C1 segment of cervical spinal cord (tissue), 14 donors: ENCODE measurements at regions not wholly inside any gene's neighbourhood (a gene's known extent, or its start where the extent isn't known, plus 50 kb on each side); places are given as distances from the start of the nearest gene placed in this dataset.

Experiments used
- DNase-seq, 14 donors: peaks; one replicate each; lab custom pipeline; 2025; lab: John Stamatoyannopoulos, UW

DNA sequence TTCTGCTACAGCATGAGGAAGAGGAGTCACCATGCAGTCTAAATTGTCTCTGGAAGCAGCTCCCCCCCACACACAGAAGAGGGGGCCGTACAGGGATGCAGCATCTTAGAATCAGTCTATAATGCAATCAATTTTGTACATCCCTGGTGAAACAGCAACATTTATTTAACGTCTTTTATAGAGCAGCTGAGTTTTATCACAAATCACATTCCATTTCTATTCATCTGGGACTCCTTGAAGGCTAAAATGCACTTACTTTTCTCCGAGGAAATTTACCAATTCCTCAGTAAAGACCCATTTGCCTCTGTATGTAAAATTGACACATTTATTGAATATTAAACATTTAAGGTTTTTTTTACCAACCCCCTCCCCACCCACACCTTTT is 193.9 kb downstream of the PHETA1 start:
- no peak for DNase-seq

DNA sequence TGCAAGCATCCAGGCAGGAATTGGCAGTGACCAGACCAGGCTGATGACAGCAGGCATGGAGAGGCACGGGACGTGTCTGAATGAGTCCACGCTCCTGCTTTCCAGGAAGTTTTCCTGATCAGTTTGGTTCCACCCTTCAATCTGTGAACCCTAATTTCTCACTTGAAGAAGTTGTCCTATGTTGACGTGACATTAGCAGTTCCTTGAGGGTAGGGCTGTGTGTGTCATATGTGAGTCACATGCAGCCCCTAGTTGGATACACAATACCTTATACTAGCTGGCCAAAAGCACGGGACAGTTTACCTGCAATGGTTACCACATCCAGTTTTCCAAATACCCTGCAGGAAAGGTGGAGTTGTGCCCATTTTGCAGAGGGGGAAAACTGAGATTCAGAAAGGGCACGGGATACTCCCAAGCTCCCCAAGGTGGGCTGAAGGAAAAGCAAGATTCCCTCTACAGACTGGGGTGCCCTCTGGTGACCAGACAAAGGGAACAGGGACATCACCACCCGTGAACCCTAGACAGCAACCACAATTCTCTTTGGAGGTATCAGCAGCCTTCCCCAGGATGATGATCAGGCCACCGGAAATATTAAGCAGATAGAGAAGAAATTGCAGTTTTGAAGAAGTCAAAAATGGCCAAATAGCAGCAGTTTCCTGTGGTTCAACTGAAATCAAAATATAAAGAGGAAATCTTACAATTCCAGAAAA is 194.5 kb downstream of the PHETA1 start:
- DNase-seq, result no peak

DNA sequence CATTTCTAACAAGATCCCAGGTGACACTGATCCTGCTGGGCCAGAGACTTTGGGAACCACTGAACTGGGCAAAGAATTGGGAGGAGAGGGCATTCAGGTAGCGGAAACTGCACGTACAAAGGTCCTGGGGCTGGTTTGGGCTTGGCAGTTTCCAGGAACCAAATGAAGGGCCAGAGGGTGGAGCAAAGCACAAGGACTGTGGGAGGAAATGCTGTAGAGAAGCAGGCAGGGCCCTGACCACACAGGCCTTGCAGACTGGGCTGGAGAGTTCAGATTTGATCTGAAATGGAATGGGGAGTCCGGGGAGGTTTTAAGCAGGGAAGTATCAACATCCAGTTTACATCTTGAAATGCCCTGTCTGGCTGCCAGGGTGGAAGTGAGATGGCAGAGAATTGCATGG is 195.1 kb downstream of the PHETA1 start:
- DNase-seq, result no peak

DNA sequence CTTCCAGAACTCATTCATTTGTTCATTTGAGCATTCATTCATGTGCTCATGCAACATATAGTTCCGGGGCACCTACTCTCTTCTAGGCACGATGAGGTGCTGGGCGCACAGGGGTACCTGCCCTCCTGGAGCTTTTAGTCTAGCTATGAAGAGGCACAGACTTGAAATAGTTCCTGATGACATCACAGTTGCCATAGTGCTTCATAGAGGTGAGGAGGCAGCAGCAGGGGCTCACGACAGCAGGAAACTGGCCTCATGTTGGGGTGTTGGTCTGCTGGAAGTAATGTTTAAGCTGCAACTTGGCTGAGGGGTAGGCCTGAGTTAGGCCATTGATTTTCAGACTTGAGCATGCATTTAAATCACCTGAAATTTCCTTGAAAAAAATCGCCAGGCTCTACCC is 195.5 kb downstream of the PHETA1 start:
- no peak for DNase-seq

DNA sequence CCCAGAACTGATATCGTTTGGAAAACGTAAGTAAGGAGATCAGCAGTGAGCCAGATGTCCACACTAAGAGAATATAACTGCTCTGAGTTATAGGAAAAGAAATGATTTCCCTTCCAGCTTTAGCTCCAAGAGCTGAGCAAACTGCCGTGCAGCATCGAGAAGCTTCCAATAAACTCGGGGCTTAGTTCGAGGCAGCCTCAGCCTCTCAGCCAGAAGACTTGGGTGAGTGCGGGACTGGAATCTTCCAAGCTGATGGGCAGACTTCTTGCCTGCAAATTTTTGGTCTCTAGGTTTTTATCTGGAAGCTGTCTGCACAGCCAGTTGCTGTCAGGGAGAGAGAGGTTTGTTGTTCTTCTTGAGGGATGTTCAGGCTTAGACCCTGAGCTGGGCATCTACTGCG is 196.1 kb downstream of the PHETA1 start:
- DNase-seq, result no peak

DNA sequence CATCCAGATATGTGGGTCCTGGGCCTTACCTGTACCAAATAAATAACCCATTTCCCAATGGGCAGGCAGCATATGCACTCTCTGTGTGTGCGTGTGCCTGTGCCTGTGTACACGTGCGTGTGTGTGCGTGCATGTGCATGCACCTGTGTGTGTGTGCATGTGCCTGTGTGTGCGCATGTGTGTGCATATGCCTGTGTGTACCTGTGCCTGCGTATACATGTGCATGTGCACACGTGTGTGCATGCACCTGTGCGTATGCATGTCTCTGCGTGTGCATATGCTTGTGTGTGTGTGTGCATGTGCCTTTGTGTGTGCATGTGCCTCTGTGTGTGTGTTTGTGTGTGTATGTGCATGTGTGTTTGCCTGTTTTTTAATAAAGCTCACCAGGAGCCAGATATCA is 197.1 kb downstream of the PHETA1 start:
- DNase-seq, result no peak

DNA sequence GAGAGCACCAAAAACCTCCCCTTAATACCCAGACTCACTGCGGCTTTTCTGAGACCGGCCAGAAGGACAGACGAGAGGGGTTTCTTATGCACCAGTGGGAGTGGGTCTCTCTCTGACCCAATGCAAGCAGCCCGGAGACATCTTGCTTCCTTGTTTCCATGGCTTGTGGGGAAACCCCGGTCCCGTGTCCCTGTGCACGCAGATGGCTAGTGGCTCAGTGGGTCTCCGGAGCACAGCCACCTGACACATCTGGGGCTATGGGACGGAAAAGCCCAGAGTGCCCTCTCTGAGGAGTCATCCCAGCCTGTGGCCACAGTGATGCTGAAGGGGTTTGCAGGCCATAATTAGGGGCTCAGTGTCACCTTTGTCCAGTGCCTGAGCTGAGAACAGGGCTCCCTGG is 197.6 kb downstream of the PHETA1 start:
- peak in 1 of 14 donors; percentile 3 for DNase-seq

DNA sequence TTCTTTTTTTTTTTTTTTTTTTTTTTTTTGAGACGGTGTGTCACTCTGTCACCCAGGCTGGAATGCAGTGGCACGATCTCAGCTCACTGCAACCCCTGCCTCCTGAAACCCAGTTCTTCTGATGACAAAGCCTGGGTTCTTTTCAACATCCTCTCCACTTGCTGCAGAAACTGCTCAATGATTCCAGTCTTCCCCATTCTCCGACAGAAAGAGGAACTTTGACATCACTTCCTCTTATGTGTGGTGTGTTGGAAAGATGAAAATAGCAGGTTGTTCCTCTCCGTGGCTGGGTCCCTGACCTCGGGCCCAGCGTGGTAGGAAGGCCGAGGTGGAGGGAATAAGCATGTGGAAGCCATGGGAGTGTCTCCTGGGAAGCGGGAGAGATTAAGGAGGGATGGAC is 198.4 kb downstream of the PHETA1 start:
- peak in 4 of 14 donors; percentile 11 to 24 (median 18) for DNase-seq

DNA sequence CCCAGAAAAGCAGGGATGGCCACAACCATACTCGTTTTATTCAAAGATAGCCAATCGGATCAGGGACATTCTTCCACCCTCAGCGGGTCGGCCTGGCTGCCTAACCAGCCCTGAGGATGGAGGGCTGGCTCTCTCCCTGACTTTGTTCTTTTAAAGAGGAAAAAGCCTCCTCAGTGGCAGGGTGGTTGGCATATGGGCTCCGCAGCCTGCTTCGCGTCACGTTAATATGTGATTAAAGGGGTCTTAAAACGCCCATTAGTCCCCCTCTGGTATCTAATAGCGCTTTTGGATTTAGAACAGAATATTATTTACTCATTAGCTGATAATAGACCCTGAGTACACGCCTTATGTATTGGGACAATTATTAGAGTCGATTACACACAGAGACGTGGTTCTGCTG is 199.4 kb downstream of the PHETA1 start:
- no peak for DNase-seq

DNA sequence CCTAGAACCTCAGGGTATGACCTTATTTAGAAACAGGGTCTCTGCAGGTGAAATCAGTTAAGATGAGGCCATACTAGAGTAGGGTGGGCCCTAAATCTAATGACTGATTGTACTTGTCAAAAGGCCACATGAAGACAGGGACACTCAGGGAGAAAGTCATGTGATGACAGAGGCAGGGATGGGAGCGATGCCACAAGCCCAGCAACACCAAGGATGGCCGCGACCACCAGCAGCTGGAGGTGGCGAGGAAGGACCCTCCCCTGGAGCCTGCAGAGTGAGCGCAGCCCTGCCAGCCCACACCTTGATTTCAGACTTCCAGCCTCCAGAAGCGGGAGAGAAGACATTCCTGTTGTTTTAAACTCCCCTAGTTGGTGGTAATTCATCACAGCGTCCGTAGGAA is 199.9 kb downstream of the PHETA1 start:
- DNase-seq, result no peak

DNA sequence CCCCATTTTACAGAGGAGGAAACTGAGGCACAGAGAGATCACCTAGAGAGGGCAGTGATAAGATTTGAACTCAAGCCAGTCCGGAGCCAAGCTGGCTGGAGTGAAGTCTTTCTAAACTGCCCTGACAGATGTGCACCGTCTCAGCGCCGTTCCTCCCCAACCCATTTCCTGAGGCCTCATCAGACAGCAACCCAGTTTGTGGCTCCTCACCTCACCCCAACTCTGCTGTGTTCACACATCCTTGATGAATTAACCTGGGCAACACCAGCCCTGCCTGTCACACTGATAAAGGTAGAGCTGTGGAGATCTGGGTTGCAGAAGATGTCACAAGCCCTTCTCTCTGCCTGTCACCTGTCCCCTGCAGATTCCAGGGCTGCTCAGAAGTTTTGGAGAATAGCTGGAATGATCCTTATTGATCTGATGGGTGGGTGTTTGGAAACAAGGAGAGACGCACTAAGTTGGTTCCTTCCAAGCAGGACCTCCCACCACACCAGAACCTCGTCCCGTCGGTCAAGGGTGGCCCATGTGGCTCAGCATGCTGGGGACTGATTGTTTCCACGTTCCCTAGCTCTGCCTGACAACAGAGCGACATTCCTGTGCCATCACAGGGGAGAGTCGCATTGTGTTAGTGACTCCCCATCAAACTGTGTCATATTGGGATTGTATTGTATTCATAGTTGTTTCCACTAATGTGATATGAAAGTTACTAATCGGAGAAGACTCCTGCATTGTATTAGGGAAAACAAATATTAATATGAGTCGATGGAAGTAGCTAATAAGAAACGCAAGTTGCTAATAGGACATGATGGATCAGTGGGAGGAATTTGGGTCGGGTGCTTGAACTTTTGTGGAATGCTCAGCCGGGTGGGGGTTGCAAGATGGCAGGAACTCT is 200.6 kb downstream of the PHETA1 start:
- no peak for DNase-seq

DNA sequence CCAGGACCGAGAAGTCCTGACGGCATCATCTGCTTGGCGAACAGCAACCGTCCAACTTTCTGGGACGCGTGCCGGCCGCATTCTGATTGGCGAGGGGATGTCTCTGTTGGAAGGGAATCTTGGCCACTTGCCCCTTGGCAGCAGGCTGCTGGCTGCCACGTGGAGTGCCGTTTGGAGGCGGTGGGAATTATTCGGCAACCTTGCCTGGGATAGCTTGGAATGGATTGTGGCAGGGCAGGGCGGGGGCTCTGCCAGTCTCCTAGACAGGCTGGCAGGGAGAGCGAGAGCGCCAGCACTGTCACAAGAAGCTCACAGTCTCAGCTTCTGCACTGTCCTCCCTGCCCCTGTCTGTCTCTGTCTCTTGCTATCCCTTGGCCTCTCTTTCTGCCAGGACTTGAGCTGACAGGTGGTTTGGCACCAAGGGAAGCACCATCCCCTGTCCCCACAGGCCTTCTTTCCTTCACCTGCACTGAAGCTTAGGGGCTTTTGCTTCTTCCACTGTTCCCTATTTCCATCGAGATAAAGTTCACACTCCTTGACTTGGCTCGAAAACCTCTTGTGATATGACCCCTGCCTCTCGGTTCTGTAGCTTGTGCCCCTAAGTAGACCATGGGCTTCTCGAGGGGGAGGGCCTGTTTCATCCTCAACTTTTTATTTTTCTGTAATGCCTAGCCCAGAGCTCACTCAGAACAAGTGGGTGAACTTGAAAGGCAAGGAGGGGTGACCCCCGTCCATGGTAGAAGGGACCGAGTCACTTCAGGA is 201.9 kb downstream of the PHETA1 start:
- peak in 4 of 14 donors; percentile 5 to 52 (median 26) for DNase-seq

DNA sequence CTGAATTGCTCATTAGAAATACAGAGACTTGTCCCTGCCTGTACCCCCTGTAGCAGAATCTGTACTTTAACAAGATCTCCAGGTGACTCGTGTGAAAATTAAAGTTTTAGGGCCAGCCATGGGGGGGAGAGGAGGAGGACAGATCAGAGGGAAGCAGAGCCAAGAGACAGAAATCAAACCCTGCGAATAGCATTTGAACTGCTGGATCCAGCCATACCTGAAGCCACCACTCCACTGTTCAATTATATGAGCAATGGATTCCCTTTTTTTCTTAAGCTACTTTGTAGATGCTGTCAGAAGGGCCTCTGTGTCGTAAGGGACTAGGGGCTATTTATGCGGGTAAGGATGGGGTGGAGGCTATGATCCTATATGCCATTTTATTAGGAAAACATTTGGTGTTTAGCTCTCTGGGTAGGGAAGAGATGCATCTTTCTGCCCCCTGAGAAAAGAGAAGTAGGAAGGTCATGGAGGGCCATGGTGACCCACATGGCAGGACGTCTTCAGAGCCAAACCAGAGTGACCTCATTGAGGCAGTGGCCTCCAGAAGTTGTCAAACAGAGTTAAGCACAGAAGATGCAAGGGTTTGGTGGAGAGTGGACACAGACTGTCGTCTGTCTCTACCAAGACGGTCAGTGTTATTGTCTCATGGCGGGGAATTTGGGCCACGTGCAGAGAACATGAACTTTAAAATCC is 203.9 kb downstream of the PHETA1 start:
- no peak for DNase-seq

DNA sequence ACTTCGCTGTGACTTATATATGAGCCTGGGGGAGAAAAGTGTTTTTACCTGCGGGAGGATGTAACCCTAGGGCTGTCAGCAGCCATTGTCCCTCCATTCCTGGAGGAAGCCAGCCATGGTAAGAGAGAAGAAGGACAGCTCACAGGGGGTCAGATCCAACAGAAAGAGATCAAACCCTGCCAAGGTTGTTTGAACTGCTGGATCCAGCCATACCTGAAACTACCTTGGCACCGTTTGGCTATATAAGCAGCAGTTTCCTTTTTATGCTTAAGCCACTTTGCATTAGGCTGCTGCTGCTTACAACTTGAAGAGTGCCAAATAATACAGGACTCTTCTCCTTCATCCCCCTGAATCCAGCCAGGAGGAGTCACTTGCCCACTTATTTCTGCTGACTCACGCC is 205.5 kb downstream of the PHETA1 start:
- no peak for DNase-seq

DNA sequence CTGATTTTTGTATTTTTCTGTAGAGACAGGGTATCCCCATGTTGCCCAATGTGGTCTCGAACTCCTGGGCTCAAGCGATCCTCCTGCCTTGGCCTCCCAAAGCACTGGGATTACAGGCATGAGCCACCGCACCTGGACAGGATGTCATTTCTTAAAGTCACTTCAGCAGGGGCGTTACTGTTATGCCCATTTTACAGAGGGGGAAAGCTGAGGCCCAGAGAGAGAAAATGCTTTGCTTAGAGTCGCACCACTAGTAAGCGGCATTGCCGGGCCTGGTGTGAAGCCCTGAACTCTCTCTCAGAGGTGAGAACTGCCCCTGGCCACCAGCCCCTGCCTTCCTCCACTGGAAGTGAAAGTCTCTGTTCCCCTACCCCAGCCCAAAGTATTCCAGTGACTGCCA is 207.0 kb downstream of the PHETA1 start:
- no peak for DNase-seq

DNA sequence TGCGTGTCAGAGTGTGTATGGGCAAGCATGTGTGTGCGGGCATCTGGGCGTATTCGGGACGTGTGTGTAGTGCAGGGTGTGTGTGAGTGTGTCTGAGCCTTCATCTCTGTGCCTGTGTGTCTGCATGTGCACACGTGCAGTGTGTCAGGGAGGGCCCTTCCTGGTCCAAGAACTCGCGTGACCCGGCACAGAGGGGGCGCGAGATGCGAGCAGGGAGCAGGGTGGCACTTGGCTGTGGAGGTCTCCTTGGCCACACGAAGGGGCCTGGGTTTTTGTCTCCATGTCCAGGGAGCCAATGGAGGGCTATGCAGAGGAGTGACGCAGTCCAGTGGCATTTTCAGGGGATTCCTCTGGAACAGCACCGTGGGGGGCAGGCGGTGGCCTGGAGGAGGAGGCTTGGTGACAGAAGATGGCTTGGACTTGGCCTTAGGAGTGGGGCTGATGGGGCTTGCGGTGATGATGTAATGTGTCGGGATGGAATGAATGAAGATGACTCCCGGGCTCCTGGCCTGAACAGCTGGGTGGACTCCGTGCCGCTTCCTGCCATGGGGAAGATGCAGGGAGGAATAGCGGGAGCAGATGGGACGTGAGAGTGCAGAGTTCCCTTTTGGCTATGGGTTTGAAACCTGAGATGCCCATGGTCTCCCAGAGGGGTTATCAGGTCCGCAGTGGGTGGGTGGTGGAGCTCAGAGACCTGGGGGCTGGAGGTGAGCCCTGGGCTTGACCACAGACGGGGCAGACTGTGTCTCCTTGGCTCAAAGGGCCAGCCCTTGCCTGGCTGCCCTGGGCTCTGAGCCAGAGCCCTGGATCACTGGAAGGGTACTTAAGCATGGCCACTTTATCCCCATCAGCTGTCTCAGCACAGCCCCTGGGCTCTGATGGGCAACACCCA is 208.3 kb downstream of the PHETA1 start:
- no peak for DNase-seq

DNA sequence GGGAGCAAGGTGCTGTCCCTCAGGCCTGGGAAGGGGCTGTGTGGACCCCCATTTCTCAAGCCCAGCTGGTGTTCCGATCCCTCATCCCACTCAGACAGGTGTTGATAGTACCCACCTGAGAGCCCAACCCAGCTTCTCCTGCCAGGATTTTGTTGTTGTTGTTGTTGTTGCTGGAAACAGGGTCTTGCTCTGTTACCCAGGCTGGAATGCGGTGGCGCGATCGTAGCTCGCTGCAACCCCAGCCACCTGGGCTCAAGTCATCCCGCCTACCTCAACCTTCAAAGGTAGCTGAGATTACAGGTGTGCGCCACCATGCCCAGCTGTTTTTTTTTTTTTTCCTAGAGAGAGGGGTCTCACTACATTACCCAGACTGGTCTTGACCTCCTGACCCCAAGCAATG is 209.9 kb downstream of the PHETA1 start:
- no peak for DNase-seq

DNA sequence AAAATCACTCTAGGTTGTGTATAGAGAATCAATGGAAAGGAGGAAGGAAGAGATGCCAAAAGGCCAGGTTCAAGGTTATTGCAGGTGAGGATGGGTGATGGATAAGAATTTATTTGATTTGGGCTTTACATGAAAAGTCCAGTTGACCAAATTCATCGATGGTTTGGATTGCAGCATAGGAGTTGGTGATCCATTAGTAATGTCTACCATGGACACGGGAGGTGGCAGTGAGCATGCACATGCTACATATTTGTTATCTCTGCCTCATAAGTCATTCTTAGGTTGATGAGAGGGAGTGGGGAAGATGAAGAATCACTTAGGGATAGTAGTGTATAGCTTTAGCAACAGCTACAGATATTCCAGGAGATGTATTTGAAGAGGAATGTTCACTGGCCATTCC is 211.4 kb downstream of the PHETA1 start:
- DNase-seq, result no peak

DNA sequence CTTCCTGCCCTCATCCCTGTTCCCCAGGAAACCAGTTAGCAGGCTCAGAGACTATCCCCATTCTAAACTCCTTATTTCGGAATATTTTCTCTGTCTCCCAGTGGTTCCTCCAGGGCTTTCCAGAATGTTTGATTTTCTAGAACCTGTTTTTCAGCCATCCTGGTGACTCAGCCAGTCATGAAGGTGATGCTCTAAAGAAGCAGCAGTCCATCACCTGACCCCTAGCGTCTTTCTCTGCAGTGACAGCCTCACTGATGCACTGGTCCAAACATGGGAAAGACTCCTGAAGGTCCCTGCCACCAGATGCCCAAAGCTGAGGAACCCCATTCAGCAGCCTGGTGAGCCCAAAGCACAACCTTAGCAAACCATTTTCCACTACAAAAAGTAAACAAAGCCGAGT is 212.6 kb downstream of the PHETA1 start:
- no peak for DNase-seq

DNA sequence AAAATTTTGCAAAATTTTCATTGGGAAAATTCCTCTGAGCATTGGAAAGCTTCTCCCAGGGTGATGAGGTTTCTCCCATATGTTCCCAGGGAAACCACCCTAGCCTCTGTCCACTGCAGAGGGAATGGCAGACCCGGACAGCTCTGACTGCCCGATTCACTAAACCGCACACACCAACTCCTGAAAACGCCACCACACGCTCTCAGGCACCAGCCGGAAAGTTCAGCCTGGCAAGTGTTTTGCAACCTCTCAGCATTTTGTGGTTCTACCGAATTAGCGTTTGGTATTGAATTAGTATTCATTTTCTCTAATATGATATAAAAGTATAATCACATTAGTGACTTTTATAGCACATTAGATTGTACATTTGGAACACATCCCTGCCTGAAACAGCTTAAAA is 213.4 kb downstream of the PHETA1 start:
- DNase-seq, result no peak

DNA sequence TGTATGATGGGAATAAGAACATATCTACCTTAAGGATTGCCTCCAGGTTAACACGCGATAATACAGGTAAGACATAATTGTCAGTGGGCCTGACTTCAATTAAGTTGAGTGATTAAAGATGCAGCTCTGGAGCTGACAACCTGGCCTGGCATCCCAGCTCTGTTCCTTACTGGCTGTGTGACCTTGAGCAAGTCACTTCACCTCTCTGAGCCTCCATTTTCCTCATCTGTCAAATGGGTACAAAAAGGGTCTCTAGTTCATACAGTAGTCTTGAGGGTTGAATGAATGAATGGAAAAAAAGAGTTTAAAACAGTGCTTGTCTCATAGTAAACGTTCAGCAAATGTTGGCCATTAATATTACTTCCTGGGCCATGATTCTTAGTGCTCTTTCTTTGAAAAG is 213.9 kb downstream of the PHETA1 start:
- DNase-seq, result no peak
